NK-92 treated with Interleukin-12 subunit alpha and Interleukin-12 subunit beta, amount 100 ng/mL, for 24 hours (cell line): ENCODE measurements at regions not wholly inside any gene's neighbourhood (a gene's known extent, or its start where the extent isn't known, plus 50 kb on each side); places are given as distances from the start of the nearest gene placed in this dataset.
"Not testable (repeated sequence)": the region's sequence is repeated elsewhere in the genome, so short reads cannot be mapped to it uniquely, and the experiment has no call there.

Experiments
- DNase-seq: peaks from one replicate; lab custom pipeline; 2025; lab: John Stamatoyannopoulos, UW

DNA sequence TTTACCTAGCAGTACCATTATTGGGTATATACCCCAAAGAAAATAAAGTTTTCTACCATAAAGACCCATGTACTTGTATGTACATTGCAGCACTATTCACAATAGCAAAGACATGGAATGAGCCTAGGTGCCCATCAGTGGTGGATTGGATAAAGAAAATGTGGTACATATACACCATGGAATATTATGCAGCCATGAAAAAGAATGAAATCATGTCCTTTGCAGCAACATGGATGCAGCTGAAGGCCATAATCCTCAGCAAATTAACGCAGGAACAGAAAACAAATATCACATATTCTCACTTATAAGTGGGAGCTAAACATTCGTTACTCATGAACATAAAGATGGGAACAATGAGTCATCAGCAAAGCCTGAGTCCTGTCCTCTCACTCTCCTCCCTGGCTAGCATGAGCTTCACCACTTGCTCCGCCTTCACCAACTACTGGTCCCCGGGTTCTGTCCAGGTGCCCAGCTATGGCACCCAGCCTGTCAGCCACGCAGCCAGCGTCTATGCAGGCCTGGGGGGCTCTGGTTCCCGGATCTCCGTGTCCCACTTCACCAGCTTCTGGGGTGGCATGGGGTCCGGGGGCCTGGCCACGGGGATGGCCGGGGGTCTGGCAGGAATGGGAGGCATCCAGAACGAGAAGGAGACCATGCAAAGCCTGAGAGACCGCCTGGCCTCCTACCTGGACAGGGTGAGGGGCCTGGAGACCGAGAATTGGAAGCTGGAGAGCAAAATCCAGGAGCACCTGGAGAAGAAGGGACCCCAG, 562.1 kb downstream of the ZNF674 start:
- DNase-seq, result not testable (repeated sequence)

DNA sequence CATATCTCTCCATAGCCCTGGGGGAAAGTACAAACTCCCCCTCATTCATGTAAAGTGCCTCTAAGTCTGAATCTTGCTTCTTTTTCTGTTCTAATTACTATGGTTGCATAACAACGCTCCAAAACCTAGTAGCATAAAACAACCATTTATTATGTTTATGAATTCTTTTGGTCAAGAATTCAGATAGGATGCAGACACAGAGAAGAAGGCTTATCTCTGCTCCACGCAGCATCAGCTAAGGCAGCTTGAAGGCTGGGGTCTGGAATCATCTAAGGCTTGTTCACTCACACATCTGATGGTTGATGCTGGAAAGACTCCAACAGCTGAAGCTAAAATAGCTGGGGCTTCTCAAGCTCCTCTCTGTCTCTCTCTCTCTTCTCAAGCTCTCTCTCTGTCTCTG, 564.5 kb downstream of the ZNF674 start:
- DNase-seq, result no peak

DNA sequence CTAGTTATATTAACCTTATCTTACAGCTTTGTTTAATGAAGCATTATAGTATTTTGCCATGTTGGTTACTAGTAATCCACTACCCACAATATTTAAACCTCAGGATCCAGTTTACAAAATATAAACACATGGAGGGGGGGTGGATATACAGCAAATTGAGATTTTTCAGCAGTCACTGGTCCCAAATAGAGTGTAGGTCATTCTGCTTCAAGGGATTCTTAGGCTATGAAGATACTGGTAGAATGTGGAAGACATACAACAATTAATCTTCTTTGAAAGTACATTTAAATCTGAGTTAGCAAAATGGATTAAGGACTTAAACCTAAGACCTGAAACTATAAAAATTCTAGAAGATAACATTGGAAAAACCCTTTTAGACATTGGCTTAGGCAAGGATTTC, 569.6 kb downstream of the ZNF674 start:
- DNase-seq, result no peak

- DNase-seq, result no peak
Observed at GRCh38 chrX:45972636-45973035, 572.6 kb downstream of the ZNF674 start.

DNA sequence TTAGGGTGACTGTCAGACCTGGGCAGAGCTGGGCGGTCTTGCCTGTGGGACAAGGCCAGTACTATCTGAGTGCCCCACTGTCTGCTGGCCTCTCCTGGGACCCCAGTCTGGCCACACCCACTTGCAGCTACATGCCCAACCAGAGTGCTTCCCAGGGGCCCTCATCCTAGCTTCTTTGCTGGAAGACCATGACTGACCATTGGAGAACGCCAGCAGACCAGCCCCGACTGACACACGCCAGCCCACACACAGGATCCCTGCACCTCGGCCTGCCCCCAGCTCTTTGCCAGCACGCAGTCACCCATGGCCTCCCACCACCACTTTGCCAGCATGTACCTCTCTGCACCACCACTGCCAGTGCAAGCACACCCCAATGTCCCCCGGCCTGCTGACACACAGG, 585.7 kb downstream of the ZNF674 start:
- DNase-seq, result no peak

DNA sequence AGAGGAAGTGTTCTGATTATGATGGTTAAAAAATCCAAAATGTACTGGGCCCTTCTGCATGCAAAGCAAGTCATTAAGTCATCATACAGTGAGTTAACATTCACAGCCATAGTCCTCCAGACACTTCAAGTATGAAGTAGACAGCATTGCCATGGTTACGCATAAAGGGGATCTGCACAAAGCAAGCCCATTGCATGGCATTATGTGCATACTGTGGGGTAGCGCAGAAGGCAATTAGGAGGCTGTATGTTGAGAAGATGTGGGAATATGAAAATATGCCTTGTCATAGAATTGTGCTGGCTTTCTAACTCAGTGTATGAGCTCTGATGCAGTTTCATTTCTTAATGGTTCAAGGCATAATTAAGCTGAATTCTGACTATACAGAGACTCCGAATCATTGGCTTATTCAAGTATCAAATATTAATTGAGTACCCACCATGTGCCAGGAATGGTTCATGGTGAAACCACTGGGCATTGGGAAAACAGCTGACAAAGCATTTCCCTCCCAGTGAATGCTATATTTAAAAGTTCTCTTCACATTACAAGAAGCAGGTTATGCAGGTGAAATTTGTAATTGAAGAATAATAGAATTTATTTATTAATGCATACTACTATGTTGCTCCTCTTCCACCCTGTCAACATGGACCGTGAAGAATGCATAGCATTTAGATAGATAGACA, 588.9 kb downstream of the ZNF674 start:
- no peak for DNase-seq

DNA sequence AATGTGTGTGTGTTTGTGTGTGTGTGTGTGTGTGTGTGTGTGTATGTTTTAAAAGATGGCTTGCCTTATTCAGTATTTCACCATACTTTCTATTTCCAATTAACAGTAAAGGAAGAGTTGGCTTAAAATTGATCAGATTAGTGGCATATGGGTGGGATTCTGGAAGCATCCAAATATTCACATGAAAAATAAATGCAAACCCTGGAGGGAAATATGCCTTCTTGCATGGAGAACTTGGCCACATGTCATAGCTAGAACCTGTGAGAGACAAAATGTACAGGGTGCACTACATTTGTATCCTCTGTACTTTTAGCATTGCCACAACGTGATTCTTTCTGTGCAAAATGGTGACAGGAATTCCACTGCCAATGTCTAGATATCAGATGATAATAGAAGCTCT, 589.6 kb downstream of the ZNF674 start:
- DNase-seq, result no peak

DNA sequence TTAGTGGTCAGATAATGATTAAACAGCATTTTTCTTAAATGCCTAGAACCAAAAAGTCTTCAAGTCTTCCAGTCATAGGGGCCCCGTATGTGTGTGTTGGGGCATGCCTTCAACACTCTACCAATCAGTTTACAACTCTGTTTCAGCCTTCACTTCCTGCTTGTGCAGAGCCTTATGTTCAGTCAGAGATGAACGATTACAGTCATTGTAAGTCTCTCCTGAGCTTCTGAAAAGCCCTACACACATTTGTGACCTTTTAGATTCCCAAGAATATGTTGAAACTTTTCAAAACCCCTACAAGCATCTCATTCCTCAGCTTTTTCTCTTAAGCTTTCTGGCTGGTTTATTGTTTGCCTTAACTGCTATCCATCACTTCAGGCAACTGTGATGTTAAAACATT, 591.2 kb downstream of the ZNF674 start:
- DNase-seq, result no peak

- no peak for DNase-seq
Observed at GRCh38 chrX:45952030-45952429, 593.2 kb downstream of the ZNF674 start.

DNA sequence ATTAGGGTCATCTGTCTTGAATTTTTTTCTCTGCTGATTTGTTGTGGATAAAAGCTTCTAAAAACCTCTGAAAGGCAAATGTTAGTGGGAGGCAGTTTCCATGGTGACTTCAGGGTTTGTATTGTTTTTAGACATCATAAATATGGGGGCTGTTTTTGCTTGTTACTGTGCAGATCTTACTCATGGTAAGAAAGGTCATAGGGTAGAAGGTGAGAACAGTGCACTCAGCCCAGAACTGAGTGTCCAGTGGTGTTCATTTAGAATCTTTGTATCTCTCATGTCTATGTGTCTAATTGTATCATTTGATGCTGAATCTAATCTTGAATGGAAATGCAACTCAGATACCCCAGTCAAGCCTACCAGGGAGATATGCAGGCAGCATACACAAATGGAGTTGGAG, 609.8 kb downstream of the ZNF674 start:
- no peak for DNase-seq

GRCh38 chrX:45912316-45912715, 632.9 kb downstream of the ZNF674 start:
- no peak for DNase-seq

DNA sequence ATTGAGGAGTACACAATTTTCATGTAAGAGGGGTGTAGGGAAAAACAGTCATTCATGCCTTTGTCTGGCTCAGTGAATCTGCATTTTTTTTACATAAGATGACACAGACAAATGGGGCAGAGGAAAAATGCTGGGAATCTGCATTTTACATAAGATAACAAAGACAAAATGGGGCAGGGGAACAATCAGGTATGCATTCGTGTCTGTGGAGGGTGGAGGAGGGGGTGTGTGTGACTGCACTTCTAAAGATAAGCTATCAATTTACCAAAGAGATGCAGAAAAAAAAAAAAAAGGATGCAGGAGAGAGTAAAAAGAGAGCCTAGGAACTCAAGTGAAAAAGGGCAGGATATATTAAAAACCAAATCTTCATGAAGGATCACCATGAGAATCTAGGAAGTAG, 637.4 kb downstream of the ZNF674 start:
- DNase-seq, result no peak

- DNase-seq, result no peak
Observed at GRCh38 chrX:45903781-45904201, 641.4 kb downstream of the ZNF674 start.

DNA sequence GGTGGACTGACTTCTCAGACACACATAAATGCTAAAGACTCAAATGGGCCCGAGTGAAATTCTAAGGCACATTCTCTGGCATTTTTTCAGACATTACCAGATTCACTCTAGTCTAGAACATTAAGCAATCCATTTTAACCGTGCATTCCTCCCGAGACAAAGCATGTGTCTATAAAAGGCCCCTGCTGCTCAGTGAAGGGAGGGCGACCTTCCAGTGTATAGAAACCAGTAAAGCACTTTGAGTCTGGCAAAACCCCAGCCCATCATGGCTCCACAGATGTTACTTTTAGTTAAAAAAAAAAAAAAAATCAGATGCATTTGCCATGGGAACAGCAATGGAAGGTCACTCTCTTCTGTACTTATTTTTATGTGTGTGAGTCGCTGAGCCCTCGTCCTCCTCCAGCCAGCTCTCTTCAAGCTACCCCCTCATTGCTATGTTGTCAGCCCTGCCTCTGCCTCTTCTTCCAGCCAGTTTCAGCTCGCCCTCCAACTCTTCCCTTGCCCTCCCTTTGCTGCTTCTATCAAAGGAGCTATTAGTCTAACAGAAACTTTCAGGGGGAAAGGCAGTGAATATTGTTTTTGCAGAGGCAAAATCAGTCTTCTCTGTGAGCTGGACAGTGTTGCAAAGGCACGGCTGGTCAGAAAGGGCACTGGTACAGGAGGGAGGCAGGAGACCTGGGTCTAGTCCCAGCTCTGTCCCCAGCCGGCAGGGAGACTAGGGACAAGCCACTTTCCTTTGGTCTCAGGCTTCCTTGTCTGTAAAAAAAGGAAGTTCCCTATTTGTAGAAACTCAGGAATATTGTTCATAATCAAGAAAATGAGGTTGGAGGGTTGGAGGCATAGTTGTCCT, 644.2 kb downstream of the ZNF674 start:
- DNase-seq, result no peak

GRCh38 chrX:45894864-45895645, 650.2 kb downstream of the ZNF674 start:
- DNase-seq, result no peak

DNA sequence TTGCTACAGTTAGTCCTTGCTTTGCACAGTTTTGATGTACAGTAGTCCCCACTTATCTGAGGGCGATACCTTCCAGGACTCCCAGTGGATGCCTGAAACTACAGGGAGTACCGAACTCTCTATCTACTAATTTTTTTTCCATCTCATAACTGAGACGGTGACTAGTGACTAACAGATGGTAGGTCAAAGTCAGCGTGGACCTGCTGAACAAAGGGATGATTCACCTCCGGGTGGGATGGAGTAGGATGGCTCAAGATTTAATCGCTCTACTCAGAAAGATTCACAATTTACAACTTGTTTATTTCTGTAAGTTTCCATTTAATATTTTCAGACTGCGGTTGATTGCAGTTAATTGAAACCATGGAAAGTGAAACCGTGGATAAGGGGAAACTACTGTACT, 655.8 kb downstream of the ZNF674 start:
- DNase-seq, result no peak

- no peak for DNase-seq
Observed at GRCh38 chrX:45888518-45888917, 656.7 kb downstream of the ZNF674 start.

GRCh38 chrX:45885931-45886330, 659.3 kb downstream of the ZNF674 start:
- no peak for DNase-seq

DNA sequence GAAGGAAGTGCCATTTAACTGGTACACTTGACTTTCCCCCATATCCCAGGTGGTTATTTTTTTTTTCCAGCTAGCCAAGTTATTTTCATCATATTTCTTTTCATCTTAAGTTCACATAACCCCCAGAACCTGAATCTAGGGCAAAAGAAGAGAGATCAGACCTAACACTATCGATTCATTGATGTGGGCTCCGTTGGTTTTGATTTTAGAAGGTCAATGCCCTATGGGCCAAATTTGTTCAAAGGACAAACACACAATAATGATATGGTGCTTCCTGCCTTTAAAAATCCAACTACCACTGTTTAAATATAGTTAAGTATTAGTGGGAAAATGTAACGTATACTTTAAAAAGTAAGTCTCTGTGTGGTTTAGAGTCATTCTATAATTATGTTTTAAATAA, 665.7 kb downstream of the ZNF674 start:
- DNase-seq, result no peak

GRCh38 chrX:45876206-45876605, 669.0 kb downstream of the ZNF674 start:
- no peak for DNase-seq

DNA sequence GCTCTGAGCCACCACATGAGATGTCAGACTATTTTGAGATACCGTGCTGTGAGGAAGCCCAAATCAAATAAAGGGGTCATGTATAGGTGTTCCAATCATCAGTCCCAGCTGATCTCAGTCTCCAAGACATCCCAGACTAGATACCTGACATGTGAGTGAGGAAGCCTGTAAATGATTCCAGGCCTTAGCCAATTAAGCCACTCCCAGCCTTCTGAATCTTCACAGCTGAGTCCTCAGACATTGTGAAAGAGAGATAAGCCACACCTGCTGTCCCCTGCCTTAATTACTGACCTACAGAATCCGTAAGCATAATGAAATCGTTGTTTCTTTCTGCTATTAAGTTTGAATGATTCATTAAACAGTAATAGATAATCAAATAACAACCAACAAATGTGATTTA, 671.4 kb downstream of the ZNF674 start:
- DNase-seq, result no peak

DNA sequence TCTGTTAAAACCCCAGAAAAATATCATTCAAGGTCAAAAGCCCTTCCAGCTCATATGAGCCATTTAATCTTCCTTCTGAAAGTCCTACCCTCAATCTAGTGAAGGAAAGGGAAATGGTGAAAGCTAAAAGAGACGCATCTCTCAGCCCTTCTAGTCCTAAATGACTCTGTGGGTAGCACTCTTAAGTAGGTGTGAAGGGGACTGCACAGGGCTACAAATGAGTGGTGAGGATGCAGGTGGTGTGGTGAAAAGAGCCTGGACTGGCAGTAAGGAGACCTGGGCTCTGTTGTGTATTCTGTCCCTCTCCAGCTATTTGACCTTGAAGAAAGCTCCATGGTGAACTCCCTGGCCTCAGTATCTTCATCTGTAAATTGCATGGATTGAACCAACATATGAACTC, 671.8 kb upstream of the DIPK2B start:
- peak; percentile 3 for DNase-seq
